ENCODE measurements at regions not wholly inside any gene's neighbourhood (a gene's known extent, or its start where the extent isn't known, plus 50 kb on each side); places are given as distances from the start of the nearest gene placed in this dataset.

GRCh38 chr11:134758342-134758931, 346.4 kb upstream of the B3GAT1 start:
- H3K4me2 ChIP-seq (ENCODE audit: insufficient read depth in 1 of 2, low read depth in 2 of 2, low read length in 2 of 2): no peak overlapping the region
- H3K36me3 ChIP-seq (ENCODE audit: control insufficient read depth in 2 of 4, insufficient read depth in 4 of 4, low read length in 3 of 4): no peaks in the 10 kb centered on the region
- H3K9ac ChIP-seq (replicated peaks in 1 of 4; ENCODE audit: extremely low read depth in 1 of 4, low read depth in 3 of 4, low read length in 3 of 4): no peak overlapping the region
- no peak overlapping the region for H2BK120ac ChIP-seq (replicated peaks; ENCODE audit: low read depth, low read length)
- no peak for FAIRE-seq
- H3K23ac ChIP-seq (ENCODE audit: insufficient read length): no peak overlapping the region
- ChIA-PET CTCF (ENCODE audit: partially characterized antibody) (interaction anchor here (1.0 kb wide), 2 partner anchors 10 to 46 kb away, joined by 3 read pairs; no protein-coding TSS in a partner anchor), POLR2A (ENCODE audit: partially characterized antibody) (no interaction called here)
- no peak overlapping the region for H3K56ac ChIP-seq (replicated peaks; ENCODE audit: insufficient read length, low read depth, low read length)
- H3K23me2 ChIP-seq (ENCODE audit: low read depth, low read length): no peaks in the 10 kb centered on the region
- H2BK12ac ChIP-seq (ENCODE audit: low read depth, low read length): no peak overlapping the region
- no peaks in the 10 kb centered on the region for H3K79me2 ChIP-seq (ENCODE audit: control insufficient read depth in 1 of 2, insufficient read depth in 2 of 2, low read length in 2 of 2)
- H4K5ac ChIP-seq (ENCODE audit: insufficient read length, low read depth, low read length): no peak overlapping the region
- no peak overlapping the region for H2BK5ac ChIP-seq (ENCODE audit: low read depth, low read length)
- no peak for DNase-seq (ENCODE audit: low read depth in 1 of 2, low spot score in 2 of 2)
- H3K4me3 ChIP-seq (ENCODE audit: extremely low read depth in 1 of 4, insufficient read depth in 2 of 4, low read depth in 3 of 4, low read length in 4 of 4): no peak overlapping the region
- H2AK5ac ChIP-seq (ENCODE audit: low read depth, low read length): no peak overlapping the region
- H2BK15ac ChIP-seq (ENCODE audit: low read length): no peak overlapping the region
- H4K8ac ChIP-seq (ENCODE audit: extremely low read depth, insufficient read depth, low read length): no peak overlapping the region
- H2BK20ac ChIP-seq (ENCODE audit: low read length): 0 out of 2 replicates have a peak overlapping the region, but pooled peaks have one; percentile 6
- H4K91ac ChIP-seq (replicated peaks; ENCODE audit: insufficient read length, low read length): no peak overlapping the region
- H2AFZ ChIP-seq (ENCODE audit: low read length): no peak overlapping the region
- H4K20me1 ChIP-seq (replicated peaks in 1 of 2; ENCODE audit: control insufficient read depth in 1 of 2, insufficient read depth in 2 of 2, low read length in 2 of 2): no peaks in the 10 kb centered on the region
- no peak overlapping the region for H3K14ac ChIP-seq (ENCODE audit: insufficient read length)
- peaks cover 0 to 2% (median 0%) of the 10 kb centered on the region in 4 experiments; a peak in 1 of 7 replicates for H3K4me1 ChIP-seq (replicated peaks in 1 of 4; ENCODE audit: control insufficient read depth in 3 of 4, insufficient read depth in 4 of 4, low read length in 3 of 4)
- no peak overlapping the region for H3K4ac ChIP-seq (replicated peaks; ENCODE audit: insufficient read length, low read depth, low read length)
- no peak overlapping the region for H3K18ac ChIP-seq (ENCODE audit: extremely low read depth, low read length)
- H3K27ac ChIP-seq (ENCODE audit: low read depth, low read length): no peak overlapping the region
- H3K79me1 ChIP-seq (ENCODE audit: low read depth, low read length): no peaks in the 10 kb centered on the region
- WGBS, 2 experiments (ENCODE audit: extremely low coverage in 1 of 2, insufficient coverage in 1 of 2, insufficient read length in 1 of 2, insufficient replicate concordance in 2 of 2, low coverage in 1 of 2, low lambda C conversion rate in 2 of 2, missing lambda C conversion rate in 1 of 2): 89% methylated on average over 9 of the region's 10 CpGs; no CpG with 5 or more reads in 1 of the 2 experiments
- H3K9me3 ChIP-seq (ENCODE audit: insufficient read depth in 2 of 2, low read depth in 1 of 2, low read length in 1 of 2): no peaks in the 10 kb centered on the region
- no peaks in the 10 kb centered on the region for H3K27me3 ChIP-seq (replicated peaks in 1 of 4; ENCODE audit: control insufficient read depth in 3 of 4, extremely low read depth in 1 of 4, insufficient read depth in 3 of 4, low read length in 3 of 4)
- TF ChIP-seq RNF2 (IDR thresholded peaks at IDR 0.05; ENCODE audit: borderline replicate concordance, low read depth, low read length, missing control alignments, poor library complexity, severe bottlenecking): no peak
- no peak for TF ChIP-seq SIRT6 (IDR thresholded peaks at IDR 0.05; ENCODE audit: low read length)
